Smooth muscle cell (in vitro differentiated cells): ENCODE measurements at regions not wholly inside any gene's neighbourhood (a gene's known extent, or its start where the extent isn't known, plus 50 kb on each side); places are given as distances from the start of the nearest gene placed in this dataset.

ENCODE experiments used
- DNase-seq: peaks from one replicate; lab custom pipeline; 2025; ENCODE audit not compliant: unreplicated experiment; lab: John Stamatoyannopoulos, UW
- H2AFZ ChIP-seq: fragments of 200-600 bp; sonication (generic); 2 replicates; pipeline ENCODE4 v1.6.0; 2016; ENCODE audit warnings: antibody characterized with exemption, low read depth, mild to moderate bottlenecking
- H3F3A ChIP-seq: fragments of 200-600 bp; sonication (generic); 2 replicates; pipeline ENCODE4 v1.6.0; 2017; ENCODE audit warnings: antibody characterized with exemption, low read depth
- H3K27ac ChIP-seq: fragments of 200-600 bp; sonication (generic); 2 replicates; pipeline ENCODE4 v1.5.1; 2016; ENCODE audit warnings: low read depth, mild to moderate bottlenecking
- H3K27me3 ChIP-seq: fragments of 200-600 bp; sonication (generic); 2 replicates; pipeline ENCODE4 v1.6.1; 2016; ENCODE audit warnings: low read depth, mild to moderate bottlenecking
- H3K36me3 ChIP-seq: fragments of 200-600 bp; sonication (generic); 2 replicates; pipeline ENCODE4 v1.5.1; 2016; ENCODE audit warnings: low read depth
- H3K4me1 ChIP-seq: fragments of 200-600 bp; sonication (generic); 2 replicates; pipeline ENCODE4 v1.5.1; 2016; ENCODE audit warnings: low read depth
- H3K4me2 ChIP-seq: fragments of 200-600 bp; sonication (generic); 2 replicates; pipeline ENCODE4 v1.6.0; 2016; ENCODE audit warnings: mild to moderate bottlenecking
- H3K4me3 ChIP-seq: fragments of 200-600 bp; sonication (generic); 2 replicates; pipeline ENCODE4 v1.5.1; 2016; ENCODE audit warnings: mild to moderate bottlenecking
- H3K79me2 ChIP-seq: fragments of 200-600 bp; sonication (generic); 2 replicates; pipeline ENCODE4 v1.6.0; 2016; ENCODE audit warnings: low read depth, mild to moderate bottlenecking
- H3K9ac ChIP-seq: fragments of 200-600 bp; sonication (generic); 2 replicates; pipeline ENCODE4 v1.6.0; 2016; ENCODE audit warnings: low read depth
- H3K9me3 ChIP-seq: fragments of 200-600 bp; sonication (generic); replicated peaks from 2 replicates; pipeline ENCODE4 v1.5.1; 2016; ENCODE audit warnings: low read depth
- H4K20me1 ChIP-seq: fragments of 200-600 bp; sonication (generic); 2 replicates; pipeline ENCODE4 v1.6.0; 2016; ENCODE audit warnings: low read depth
- WGBS: methylation state at CpG from one replicate; pipeline ENCODE4 v1.1.7; 2016; ENCODE audit warnings: low lambda C conversion rate; 5-methylcytosine and 5-hydroxymethylcytosine counted together
- TF ChIP-seq, protein P1 (sequence below): fragments of 200-600 bp; sonication (generic); IDR thresholded peaks from 2 replicates; pipeline ENCODE4 v1.5.1; 2017; ENCODE audit warnings: borderline replicate concordance, mild to moderate bottlenecking, antibody characterized with exemption; ENCODE audit not compliant: insufficient read depth, poor library complexity, severe bottlenecking

DNA sequence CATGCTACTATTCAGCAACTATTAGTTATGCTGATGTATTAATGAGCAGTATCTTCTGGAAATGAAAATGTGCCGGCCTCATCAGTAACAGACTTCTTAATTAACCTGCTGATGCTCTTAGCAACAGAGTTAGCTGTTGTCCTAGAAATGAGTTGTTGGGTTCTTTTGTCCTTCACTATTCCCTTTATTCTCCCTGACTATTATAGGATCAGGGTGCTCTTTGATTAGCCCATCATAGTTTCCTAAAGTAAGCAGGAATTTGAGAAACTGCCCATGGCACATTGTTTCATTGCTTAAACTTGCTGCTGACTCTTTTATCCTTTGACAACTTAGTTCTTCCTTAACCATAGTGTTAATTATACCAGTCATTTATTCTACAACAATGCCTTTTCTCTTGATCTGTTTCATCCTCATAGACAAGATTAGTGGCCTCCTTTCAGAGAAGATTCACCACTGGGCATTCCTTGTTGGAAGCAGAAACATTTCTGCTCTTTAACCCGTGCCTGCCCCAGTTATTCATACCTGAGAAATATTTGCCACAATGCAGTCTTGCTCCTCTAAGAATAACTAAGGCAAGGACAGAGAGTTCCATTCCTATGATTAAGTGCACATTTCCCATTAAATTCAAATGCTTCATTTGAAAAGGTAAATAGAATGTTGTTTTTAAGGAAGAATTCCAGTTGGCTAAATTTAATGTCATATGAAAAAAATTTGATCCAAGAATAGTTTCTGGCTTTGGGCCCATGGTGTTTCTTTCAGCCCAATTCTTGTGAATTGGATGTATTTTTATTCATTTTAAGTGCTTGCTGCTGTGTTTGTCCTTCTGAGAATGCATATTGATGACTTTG lies 573.3 kb upstream of the TBL1XR1 start:
- Histone ChIP-seq H3K4me1 (peaks cover 17% of the 10 kb centered on the region), H3K36me3 (no peaks in the 10 kb centered on the region), H3F3A (no peaks in the 10 kb centered on the region), H3K4me2 (no peak overlapping the region), H2AFZ (no peak overlapping the region), H3K9ac (no peak overlapping the region), H3K4me3 (no peak overlapping the region), H3K27me3 (no peaks in the 10 kb centered on the region), H3K79me2 (no peaks in the 10 kb centered on the region), H4K20me1 (no peaks in the 10 kb centered on the region), H3K27ac (no peak overlapping the region), H3K9me3 (no peaks in the 10 kb centered on the region)
- no peak for DNase-seq
- TF ChIP-seq, protein P1, sequence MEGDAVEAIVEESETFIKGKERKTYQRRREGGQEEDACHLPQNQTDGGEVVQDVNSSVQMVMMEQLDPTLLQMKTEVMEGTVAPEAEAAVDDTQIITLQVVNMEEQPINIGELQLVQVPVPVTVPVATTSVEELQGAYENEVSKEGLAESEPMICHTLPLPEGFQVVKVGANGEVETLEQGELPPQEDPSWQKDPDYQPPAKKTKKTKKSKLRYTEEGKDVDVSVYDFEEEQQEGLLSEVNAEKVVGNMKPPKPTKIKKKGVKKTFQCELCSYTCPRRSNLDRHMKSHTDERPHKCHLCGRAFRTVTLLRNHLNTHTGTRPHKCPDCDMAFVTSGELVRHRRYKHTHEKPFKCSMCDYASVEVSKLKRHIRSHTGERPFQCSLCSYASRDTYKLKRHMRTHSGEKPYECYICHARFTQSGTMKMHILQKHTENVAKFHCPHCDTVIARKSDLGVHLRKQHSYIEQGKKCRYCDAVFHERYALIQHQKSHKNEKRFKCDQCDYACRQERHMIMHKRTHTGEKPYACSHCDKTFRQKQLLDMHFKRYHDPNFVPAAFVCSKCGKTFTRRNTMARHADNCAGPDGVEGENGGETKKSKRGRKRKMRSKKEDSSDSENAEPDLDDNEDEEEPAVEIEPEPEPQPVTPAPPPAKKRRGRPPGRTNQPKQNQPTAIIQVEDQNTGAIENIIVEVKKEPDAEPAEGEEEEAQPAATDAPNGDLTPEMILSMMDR, result no peak
- 75% methylated on average over 2 of the region's 2 CpGs for WGBS

DNA sequence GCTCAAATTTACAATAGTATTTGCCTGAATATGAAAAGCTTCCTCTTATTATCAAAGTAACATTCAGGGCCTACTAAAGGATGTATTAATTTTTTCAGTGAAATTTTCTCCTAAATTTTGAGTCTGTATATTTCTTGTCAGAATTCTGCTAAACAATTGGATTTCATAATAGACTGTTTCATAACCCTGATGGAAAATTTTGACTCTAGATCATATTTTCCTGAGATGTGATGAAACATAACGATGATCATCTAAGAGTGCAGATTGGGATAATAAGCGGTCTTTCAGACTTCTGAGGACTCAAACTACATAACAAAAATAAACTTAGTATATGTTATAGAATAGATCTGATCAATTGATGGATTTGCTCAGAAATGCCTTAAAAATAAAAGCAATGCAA lies 574.5 kb upstream of the TBL1XR1 start:
- no peak overlapping the region for H3K4me3 ChIP-seq
- WGBS, result 98% methylated on average over 2 of the region's 2 CpGs
- no peak overlapping the region for H3K9ac ChIP-seq
- H2AFZ ChIP-seq, result no peak overlapping the region
- no peaks in the 10 kb centered on the region for H4K20me1 ChIP-seq
- peaks cover 17% of the 10 kb centered on the region for H3K4me1 ChIP-seq
- H3F3A ChIP-seq, result no peaks in the 10 kb centered on the region
- H3K27ac ChIP-seq, result no peak overlapping the region
- H3K9me3 ChIP-seq, result no peaks in the 10 kb centered on the region
- no peaks in the 10 kb centered on the region for H3K36me3 ChIP-seq
- TF ChIP-seq, protein P1, result no peak
- no peak for DNase-seq
- H3K27me3 ChIP-seq, result no peaks in the 10 kb centered on the region
- no peak overlapping the region for H3K4me2 ChIP-seq
- no peaks in the 10 kb centered on the region for H3K79me2 ChIP-seq

DNA sequence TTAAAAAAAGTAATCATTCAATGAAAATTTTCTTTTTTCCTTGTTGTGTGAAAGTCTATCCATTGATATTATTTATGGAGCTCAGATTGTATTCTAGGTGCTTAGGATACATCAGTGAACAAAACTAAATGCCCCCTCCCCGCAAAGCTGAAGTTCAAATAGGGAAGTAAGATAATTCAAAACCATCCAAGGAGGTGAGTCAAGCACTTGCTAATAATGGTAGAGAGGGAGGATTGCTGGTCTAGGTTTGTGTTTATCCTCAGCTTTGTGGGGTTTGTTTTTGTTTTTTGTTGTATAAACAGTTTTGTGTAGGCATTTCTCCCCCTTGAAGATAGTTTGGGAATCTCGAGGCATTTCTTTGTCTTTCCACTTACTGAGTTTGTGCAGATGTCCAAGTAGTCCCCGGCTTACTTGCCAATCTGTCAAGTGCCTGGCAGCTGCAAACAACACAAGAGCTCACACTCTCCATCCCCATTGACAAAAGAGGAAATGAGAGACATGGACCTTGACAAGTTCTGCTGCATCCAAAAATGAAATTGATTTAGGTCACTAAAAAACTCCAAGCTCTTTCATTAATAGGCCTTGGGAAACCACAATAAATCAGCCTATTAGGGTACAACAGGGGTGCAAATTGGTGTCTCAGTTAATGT lies 575.8 kb upstream of the TBL1XR1 start:
- no peaks in the 10 kb centered on the region for H3K36me3 ChIP-seq
- no peaks in the 10 kb centered on the region for H3F3A ChIP-seq
- H4K20me1 ChIP-seq, result no peaks in the 10 kb centered on the region
- H3K9ac ChIP-seq, result no peak overlapping the region
- WGBS, result 68% methylated on average over 3 of the region's 3 CpGs
- H3K4me1 ChIP-seq, result peaks cover 17% of the 10 kb centered on the region
- H3K27ac ChIP-seq, result no peak overlapping the region
- DNase-seq, result no peak
- no peak overlapping the region for H3K4me3 ChIP-seq
- TF ChIP-seq, protein P1, result no peak
- no peaks in the 10 kb centered on the region for H3K9me3 ChIP-seq
- no peaks in the 10 kb centered on the region for H3K79me2 ChIP-seq
- no peak overlapping the region for H2AFZ ChIP-seq
- no peaks in the 10 kb centered on the region for H3K27me3 ChIP-seq
- no peak overlapping the region for H3K4me2 ChIP-seq
